Neuronal stem cell (in vitro differentiated cells): ENCODE measurements at regions not wholly inside any gene's neighbourhood (a gene's known extent, or its start where the extent isn't known, plus 50 kb on each side); places are given as distances from the start of the nearest gene placed in this dataset.
A peak's percentile ranks its signal among the peaks of the same experiment; 100 is the strongest.

Experiments used
- DNase-seq: peaks from one replicate; pipeline ENCODE4 v3.0.0-alpha.2; 2013; ENCODE audit warnings: low spot score
- H2AFZ ChIP-seq: one replicate; pipeline ENCODE4 v1.6.1; 2013; ENCODE audit warnings: mild to moderate bottlenecking, low read length, inconsistent platforms
- H2AK5ac ChIP-seq: 2 replicates; pipeline ENCODE4 v1.6.1; 2013; ENCODE audit warnings: low read depth, mild to moderate bottlenecking, inconsistent platforms, low read length, moderate library complexity, mixed read lengths
- H2BK120ac ChIP-seq: 2 replicates; pipeline ENCODE4 v1.6.1; 2013; ENCODE audit warnings: low read depth, mild to moderate bottlenecking, inconsistent platforms, low read length, moderate library complexity, mixed read lengths
- H2BK12ac ChIP-seq: one replicate; pipeline ENCODE4 v1.6.1; 2013; ENCODE audit warnings: low read length, inconsistent platforms
- H2BK15ac ChIP-seq: 2 replicates; pipeline ENCODE4 v1.6.1; 2013; ENCODE audit warnings: mild to moderate bottlenecking, low read length, inconsistent platforms, mixed read lengths
- H2BK5ac ChIP-seq: one replicate; pipeline ENCODE4 v1.6.1; 2013; ENCODE audit warnings: inconsistent platforms, mild to moderate bottlenecking, low read length, moderate library complexity
- H3K14ac ChIP-seq: one replicate; pipeline ENCODE4 v1.6.1; 2013; ENCODE audit warnings: low read length, inconsistent platforms
- H3K18ac ChIP-seq: 2 replicates; pipeline ENCODE4 v1.6.1; 2013; ENCODE audit warnings: low read length, inconsistent platforms
- H3K23ac ChIP-seq: 2 replicates; pipeline ENCODE4 v1.6.1; 2013; ENCODE audit warnings: low read depth, mild to moderate bottlenecking, mixed read lengths, low read length, inconsistent platforms; ENCODE audit not compliant: poor library complexity
- H3K27ac ChIP-seq: replicated peaks from 3 replicates; pipeline ENCODE4 v1.5.1; 2013; ENCODE audit warnings: low read length, inconsistent platforms
- H3K27me3 ChIP-seq, 3 experiments: 2 replicates each; pipeline ENCODE4 v1.6.1; 2013; ENCODE audit warnings: low read length in 3 of 3, mild to moderate bottlenecking in 2 of 3, inconsistent platforms in 1 of 3, low read depth in 1 of 3, mixed read lengths in 1 of 3, moderate library complexity in 1 of 3; ENCODE audit not compliant: control insufficient read depth in 3 of 3, insufficient read depth in 3 of 3
- H3K36me3 ChIP-seq, 2 donors: replicated peaks in 1 of 2; 2 replicates each; pipeline ENCODE4 v1.6.1; 2013; ENCODE audit warnings: low read length in 2 of 2; ENCODE audit not compliant: control insufficient read depth in 2 of 2, insufficient read depth in 2 of 2
- H3K4ac ChIP-seq: 2 replicates; pipeline ENCODE4 v1.6.1; 2013; ENCODE audit warnings: inconsistent platforms, mild to moderate bottlenecking, low read length, moderate library complexity
- H3K4me1 ChIP-seq, 2 donors: 1 replicate in 1 of 2; 2 replicates in 1 of 2; pipeline ENCODE4 v1.6.1; 2013; ENCODE audit warnings: low read length in 2 of 2, low read depth in 1 of 2; ENCODE audit not compliant: control insufficient read depth in 2 of 2, insufficient read depth in 1 of 2
- H3K4me2 ChIP-seq: one replicate; pipeline ENCODE4 v1.6.1; 2013; ENCODE audit warnings: mild to moderate bottlenecking, low read length, inconsistent platforms; ENCODE audit not compliant: insufficient read depth, poor library complexity, severe bottlenecking
- H3K4me3 ChIP-seq, 2 donors: 2 replicates each; pipeline ENCODE4 v1.5.1; 2013; ENCODE audit warnings: low read length in 2 of 2, mild to moderate bottlenecking in 2 of 2, inconsistent platforms in 1 of 2, moderate library complexity in 1 of 2
- H3K79me1 ChIP-seq: one replicate; pipeline ENCODE4 v1.6.1; 2013; ENCODE audit warnings: low read depth, mild to moderate bottlenecking, inconsistent platforms, low read length, moderate library complexity
- H3K9ac ChIP-seq: one replicate; pipeline ENCODE4 v1.6.1; 2013; ENCODE audit warnings: mild to moderate bottlenecking, low read depth, low read length, inconsistent platforms; ENCODE audit not compliant: poor library complexity
- H3K9me3 ChIP-seq, 2 donors: replicated peaks in 1 of 2; 2 replicates each; pipeline versions ENCODE3 to v1.6.1; 2013; ENCODE audit warnings: low read length in 2 of 2, mild to moderate bottlenecking in 2 of 2, inconsistent platforms in 1 of 2, low read depth in 1 of 2, mixed read lengths in 1 of 2, moderate library complexity in 1 of 2; ENCODE audit not compliant: control insufficient read depth in 2 of 2, insufficient read depth in 1 of 2
- H4K8ac ChIP-seq: one replicate; pipeline ENCODE4 v1.6.1; 2013; ENCODE audit warnings: low read depth, mild to moderate bottlenecking, inconsistent platforms, low read length, moderate library complexity
- H4K91ac ChIP-seq: one replicate; pipeline ENCODE4 v1.6.1; 2013; ENCODE audit warnings: low read length, low read depth, mild to moderate bottlenecking, inconsistent platforms; ENCODE audit not compliant: poor library complexity
- WGBS, 2 donors: extraction: QIAGEN DNeasy Blood & Tissue Kit; methylation state at CpG; one replicate each; pipeline ENCODE4 v1.1.7; 2013; ENCODE audit warnings: missing lambda C conversion rate in 2 of 2, mixed read lengths in 1 of 2; ENCODE audit not compliant: insufficient read length in 2 of 2, insufficient replicate concordance in 1 of 2; ENCODE audit errors: extremely low coverage in 2 of 2; 5-methylcytosine and 5-hydroxymethylcytosine counted together

GRCh38 chr2:128406736-128407554 lies 88.3 kb upstream of the HS6ST1 start:
- Histone ChIP-seq H3K36me3 (no peaks in the 10 kb centered on the region), H2AK5ac (peak overlapping the region; percentile 92), H4K8ac (no peak overlapping the region), H3K4me3 (no peak overlapping the region), H3K4me1 (peaks cover 9 to 25% of the 10 kb centered on the region in 2 donors), H2AFZ (peak overlapping the region; percentile 61), H2BK15ac (peak overlapping the region; percentile 61), H4K91ac (peak overlapping the region; percentile 65), H3K18ac (peak overlapping the region; percentile 83), H3K9me3 (no peaks in the 10 kb centered on the region), H3K9ac (peak overlapping the region; percentile 70), H3K23ac (no peak overlapping the region), H3K27me3 (no peaks in the 10 kb centered on the region), H2BK5ac (peak overlapping the region; percentile 69), H3K4me2 (no peak overlapping the region), H3K14ac (peak overlapping the region; percentile 23), H2BK120ac (no peak overlapping the region), H3K4ac (no peak overlapping the region), H2BK12ac (peak overlapping the region; percentile 93), H3K27ac (no peak overlapping the region), H3K79me1 (peaks cover under 1% of the 10 kb centered on the region)
- DNase-seq = no peak
- no CpG with 5 or more reads among the region's 18 CpGs for WGBS, 2 donors

- Histone ChIP-seq H4K8ac (no peak overlapping the region), H3K36me3 (no peaks in the 10 kb centered on the region), H3K23ac (no peak overlapping the region), H3K27me3 (no peaks in the 10 kb centered on the region), H3K14ac (peak overlapping the region; percentile 12), H3K27ac (no peak overlapping the region), H3K4me3 (no peak overlapping the region), H3K9me3 (no peaks in the 10 kb centered on the region), H2AFZ (peak overlapping the region; percentile 39), H3K79me1 (no peaks in the 10 kb centered on the region), H3K9ac (no peak overlapping the region), H3K4ac (no peak overlapping the region), H2BK5ac (peak overlapping the region; percentile 40), H2BK120ac (no peak overlapping the region), H3K18ac (peak overlapping the region; percentile 81), H2AK5ac (peak overlapping the region; percentile 40), H3K4me1 (peaks cover 9 to 25% of the 10 kb centered on the region in 2 donors), H2BK15ac (peak overlapping the region; percentile 10), H2BK12ac (no peak overlapping the region), H3K4me2 (no peak overlapping the region), H4K91ac (peak overlapping the region; percentile 61)
- no peak for DNase-seq
- no CpG with 5 or more reads among the region's 17 CpGs for WGBS, 2 donors
Observed at GRCh38 chr2:128408349-128409305, 90.0 kb upstream of the HS6ST1 start.

DNA sequence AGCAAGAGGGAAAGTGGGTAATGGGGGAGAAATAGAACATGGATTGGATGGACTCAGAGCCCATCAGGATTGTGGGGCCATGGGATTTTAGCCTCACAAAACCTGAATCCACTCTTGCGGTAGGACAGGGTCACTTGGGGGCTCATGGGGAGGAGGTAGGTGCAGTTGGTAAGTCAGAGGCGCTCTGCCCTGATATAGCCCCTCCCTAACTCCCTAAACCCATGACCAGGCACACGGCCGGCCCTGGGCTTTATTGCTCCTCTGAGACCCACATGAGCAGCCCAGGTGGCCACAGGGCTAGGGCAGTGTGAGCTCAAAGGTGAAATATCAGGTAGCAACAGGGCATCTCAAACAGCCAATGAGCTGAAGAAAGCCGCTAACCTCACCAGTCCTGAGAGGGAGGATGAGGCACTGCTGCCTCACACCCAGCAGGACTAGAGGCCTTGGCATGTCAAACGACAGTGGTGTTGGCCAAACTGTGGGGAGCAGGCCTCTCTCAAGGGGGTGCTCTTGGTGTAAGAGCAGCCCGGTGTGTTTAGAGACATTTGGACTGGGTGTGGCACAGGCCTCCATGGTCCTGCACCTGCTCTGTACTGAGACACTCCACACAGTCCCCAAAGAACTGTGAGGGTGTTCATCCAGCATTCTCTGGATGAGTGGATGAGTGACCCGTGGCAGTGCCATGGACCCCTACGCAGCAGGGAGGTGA lies 90.8 kb upstream of the HS6ST1 start:
- no CpG with 5 or more reads among the region's 9 CpGs for WGBS, 2 donors
- H3K27ac ChIP-seq = no peak overlapping the region
- no peak overlapping the region for H3K4ac ChIP-seq

More for the DNA sequence above, 90.8 kb upstream of the HS6ST1 start:
- no peak overlapping the region for H3K23ac ChIP-seq
- H2BK5ac ChIP-seq = no peak overlapping the region
- H2AK5ac ChIP-seq = peak overlapping the region; percentile 12
- H3K4me1 ChIP-seq = peaks cover 10 to 25% of the 10 kb centered on the region in 2 donors
- H2BK120ac ChIP-seq = no peak overlapping the region
- no peaks in the 10 kb centered on the region for H3K36me3 ChIP-seq
- H3K4me3 ChIP-seq = no peak overlapping the region
- no peak overlapping the region for H4K8ac ChIP-seq
- no peak for DNase-seq
- H4K91ac ChIP-seq = no peak overlapping the region
- H3K14ac ChIP-seq = no peak overlapping the region
- no peak overlapping the region for H2BK12ac ChIP-seq
- H3K79me1 ChIP-seq = no peaks in the 10 kb centered on the region
- H3K27me3 ChIP-seq = no peaks in the 10 kb centered on the region
- no peak overlapping the region for H2AFZ ChIP-seq
- H3K9me3 ChIP-seq = no peaks in the 10 kb centered on the region
- peak overlapping the region; percentile 76 for H3K18ac ChIP-seq
- H2BK15ac ChIP-seq = no peak overlapping the region
- no peak overlapping the region for H3K9ac ChIP-seq
- no peak overlapping the region for H3K4me2 ChIP-seq
